Glomerular visceral epithelial cell (primary cell): ENCODE measurements at regions not wholly inside any gene's neighbourhood (a gene's known extent, or its start where the extent isn't known, plus 50 kb on each side); places are given as distances from the start of the nearest gene placed in this dataset.
A peak's percentile ranks its signal among the peaks of the same experiment; 100 is the strongest.
"Not testable (repeated sequence)": the region's sequence is repeated elsewhere in the genome, so short reads cannot be mapped to it uniquely, and the experiment has no call there.

Experiments used
- DNase-seq: peaks from one replicate; pipeline ENCODE4 v3.0.0-alpha.2; 2016; ENCODE audit errors: extremely low spot score

DNA sequence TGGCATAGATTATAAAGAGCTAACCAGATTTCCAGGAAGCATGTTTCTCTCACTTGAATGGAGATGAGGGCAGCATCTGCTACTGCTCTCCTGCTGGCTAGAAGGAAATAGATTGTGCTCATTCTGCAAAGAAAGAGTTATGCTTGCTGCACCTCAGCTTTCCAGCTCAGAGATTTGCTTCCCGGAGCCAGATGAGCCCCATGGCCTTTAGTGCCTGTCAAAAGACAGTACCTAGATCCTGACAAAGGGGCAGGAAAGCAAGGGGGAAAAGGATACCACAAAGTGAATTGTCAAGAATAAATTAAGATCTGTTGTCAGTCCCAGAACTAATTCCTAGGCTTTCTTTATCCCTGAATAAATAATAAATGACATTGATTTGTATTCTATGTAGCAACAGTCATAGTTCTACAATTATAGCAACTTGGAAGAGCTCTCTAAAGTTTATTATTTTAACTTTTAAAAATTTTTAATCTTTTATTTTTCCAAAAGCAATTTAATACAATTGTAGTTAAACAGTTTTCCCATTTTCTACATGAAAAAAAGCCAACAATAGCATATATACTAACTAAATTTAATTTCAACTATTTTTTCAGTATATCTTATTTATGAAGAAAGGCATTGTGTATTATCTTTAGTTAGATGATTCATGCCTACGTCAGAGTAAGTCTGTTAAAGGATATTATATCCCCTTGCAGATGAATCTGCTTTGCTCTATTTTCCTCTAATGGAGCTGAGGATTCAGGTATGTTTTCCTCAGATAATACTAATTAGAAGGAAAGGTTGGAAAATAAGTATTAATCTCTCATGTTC, 306.1 kb upstream of the DDI1 start:
- DNase-seq: no peak

GRCh38 chr11:103731670-103732069, 304.8 kb upstream of the DDI1 start:
- DNase-seq: no peak

- no peak for DNase-seq
Observed at GRCh38 chr11:103733889-103734288, 302.6 kb upstream of the DDI1 start.

DNA sequence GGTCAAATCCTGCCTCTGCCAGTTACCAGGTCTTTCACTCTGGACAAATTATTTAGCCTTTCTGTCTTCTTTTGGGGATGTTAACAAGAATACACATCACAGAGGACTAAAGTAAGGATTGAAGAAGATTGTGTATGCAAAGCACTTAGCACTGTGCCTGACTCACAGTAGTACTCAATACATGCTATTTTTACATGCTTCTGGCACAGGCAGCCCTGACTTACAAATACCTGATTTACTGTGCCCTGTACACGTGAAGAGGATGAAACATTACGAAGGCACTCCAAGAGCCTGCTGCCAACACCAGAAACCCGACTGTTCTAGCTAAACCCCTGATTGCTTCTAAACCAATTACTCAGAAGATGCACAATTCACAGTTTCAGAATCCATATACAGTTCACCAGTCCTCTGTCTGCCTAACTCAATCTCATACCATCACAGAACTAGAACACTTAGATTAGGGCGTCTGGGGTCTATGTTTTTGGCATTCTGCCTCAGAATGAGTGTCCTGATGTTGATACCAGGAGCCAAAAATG, 300.9 kb upstream of the DDI1 start:
- no peak for DNase-seq

GRCh38 chr11:103736315-103737036, 300.0 kb upstream of the DDI1 start:
- DNase-seq: no peak

DNA sequence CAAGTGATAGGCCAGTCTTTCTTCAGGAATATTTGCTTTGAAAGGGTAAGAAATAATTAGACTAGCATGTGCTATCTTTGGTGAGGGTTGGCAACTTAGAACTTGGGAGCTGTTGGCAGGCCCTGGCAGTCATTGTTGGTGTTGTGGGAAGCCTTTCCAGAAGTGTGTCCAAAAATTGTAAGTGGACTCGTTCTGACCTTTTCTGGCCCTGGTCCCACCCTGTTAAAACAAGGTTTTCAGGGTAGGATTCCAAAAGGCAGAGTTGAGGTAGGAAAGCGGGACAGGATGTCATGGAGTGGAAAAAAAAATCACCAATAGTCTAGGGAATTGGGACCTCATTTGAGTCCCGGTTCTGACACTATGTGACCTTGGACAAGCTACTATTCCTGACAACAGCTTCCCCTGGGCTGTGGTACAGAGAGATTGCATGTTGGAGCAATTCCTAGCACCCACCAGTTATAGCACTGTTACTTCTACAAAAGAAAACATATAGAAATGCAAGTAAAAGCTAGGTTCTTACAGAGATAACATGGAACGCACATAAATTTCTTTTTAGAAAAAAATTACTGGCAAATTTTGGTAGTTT, 299.3 kb upstream of the DDI1 start:
- DNase-seq: no peak

DNA sequence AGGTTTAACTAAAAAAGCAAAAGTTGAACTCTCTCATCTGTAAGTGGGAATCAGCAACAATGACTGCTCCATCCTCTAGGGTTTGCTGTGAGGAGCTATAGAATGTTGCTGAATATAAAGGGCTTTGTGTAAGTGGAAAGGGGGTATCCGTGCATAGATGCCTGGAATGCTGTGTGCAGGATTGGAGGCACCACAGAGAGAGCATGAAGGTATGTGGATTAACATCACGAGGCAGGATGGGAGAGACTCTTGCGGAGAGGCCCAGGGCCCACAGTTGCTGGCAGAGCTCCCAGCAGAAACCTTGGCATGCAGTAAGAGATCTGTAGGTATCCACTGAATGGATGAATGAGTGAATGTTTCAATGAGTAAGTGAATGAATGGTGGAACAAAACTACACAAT, 298.7 kb upstream of the DDI1 start:
- no peak for DNase-seq

- DNase-seq: not testable (repeated sequence)
Observed at GRCh38 chr11:103739074-103739796, 297.2 kb upstream of the DDI1 start.

DNA sequence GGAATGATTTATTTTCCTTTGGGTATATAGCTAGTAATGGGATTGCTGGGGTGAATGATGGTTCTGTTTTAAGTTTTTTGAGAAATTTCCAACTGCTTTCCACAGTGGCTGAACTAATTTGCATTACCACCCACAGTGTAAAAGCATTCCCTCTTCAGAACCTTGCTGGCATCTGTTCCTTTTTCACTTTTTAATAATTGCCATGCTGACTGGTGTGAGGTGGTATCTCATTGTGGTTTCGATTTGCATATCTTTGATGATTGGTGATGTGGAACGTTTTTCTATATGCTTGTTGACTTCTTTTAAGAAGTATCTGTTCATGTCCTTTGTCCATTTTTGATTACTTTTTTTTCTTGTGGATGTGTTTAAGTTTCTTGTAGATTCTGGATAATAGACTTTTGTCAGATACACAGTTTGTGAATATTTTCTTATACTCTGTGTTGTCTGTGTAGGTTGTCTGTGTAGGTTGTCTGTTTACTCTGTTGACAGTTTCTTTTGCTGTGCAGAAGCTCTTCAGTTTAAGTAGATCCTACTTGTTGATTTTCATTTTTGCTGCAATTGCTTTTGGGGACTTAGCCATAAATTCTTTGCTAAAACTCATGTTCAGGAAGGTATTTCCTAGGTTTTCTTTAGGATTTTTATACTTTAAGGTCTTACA, 291.8 kb upstream of the DDI1 start:
- DNase-seq: no peak

DNA sequence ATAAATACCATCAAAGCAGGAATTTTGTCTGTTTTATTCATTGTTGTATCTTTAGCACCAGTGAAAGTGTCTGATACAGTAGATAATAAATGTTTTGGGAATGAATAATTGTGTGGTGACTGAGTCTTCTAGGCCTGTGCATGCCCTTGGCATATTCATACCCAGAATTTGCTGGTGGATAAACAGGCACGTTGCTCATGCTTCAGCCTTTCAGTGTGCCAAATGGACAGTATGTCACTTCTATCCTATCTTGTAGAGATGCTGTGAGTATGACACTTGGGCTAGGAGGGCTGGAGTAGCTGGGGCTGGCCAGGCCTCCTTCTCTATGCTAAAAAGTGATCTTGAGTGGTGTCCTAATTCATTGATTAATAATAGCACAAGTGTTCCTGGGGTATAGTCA, 287.3 kb upstream of the DDI1 start:
- DNase-seq: no peak

GRCh38 chr11:103768816-103769215, 267.6 kb upstream of the DDI1 start:
- no peak for DNase-seq

GRCh38 chr11:103773059-103773458, 263.4 kb upstream of the DDI1 start:
- DNase-seq: no peak

DNA sequence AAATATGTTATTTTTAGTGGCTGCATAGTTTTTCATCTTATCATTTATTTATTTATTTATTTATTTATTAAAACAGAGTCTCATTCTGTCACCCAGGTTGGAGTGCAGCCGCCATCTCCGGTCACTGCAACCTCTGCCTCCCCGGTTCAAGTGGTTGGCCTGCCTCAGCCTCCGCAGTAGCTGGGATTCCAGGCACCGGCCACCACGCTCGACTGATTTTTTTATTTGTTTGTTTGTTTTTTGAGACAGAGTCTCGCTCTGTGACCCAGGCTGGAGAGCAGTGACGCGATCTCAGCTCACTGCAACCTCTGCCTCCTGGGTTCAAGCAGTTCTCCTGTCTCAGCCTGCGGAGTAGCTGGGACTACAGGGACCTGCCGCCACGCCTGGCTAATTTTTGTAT, 262.9 kb upstream of the DDI1 start:
- DNase-seq: no peak

- DNase-seq: peak; percentile 17
Observed at GRCh38 chr11:103779054-103779453, 257.4 kb upstream of the DDI1 start.

DNA sequence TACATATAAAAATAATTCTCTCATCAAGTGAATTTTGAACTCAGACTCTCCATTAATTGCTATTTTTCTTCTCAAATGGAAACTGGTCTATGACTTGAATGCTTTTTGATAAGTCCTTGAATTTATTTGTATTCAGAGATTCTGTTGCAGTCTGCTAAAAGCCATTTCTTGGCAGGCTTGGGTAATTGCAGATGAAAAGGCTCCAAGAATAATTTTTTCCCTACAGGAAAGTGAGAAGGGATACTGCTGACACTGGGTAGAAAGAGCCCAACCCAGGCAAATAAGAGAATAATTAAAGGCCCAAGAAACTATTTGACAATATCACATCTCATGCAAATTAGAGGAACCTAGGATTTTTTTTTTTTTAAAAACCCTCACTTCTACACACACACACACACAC, 246.5 kb upstream of the DDI1 start:
- no peak for DNase-seq

DNA sequence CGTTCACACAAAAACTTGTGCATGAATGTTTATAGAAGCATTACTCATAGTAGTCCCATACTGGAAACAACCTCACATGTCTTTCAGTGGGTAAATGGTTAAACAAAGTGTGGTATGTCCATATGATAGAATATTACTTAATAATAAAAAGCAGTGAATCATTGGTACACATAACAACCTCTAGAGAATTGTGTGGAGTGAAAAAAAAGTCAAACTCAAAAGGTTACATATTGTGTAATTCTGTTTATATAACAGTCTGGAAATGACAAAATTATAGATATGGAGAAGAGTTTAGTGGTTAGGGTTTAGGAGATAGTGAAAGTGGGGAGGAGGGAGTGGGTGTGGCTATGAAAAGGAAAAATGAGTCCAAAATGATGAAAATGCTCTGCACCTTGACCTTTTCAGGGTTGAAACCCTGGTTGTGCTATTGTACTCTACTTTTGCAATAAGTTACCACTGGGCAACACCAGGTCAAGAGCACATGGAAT, 243.4 kb upstream of the DDI1 start:
- DNase-seq: peak; percentile 13

- DNase-seq: no peak
Observed at GRCh38 chr11:103794262-103794661, 242.2 kb upstream of the DDI1 start.

DNA sequence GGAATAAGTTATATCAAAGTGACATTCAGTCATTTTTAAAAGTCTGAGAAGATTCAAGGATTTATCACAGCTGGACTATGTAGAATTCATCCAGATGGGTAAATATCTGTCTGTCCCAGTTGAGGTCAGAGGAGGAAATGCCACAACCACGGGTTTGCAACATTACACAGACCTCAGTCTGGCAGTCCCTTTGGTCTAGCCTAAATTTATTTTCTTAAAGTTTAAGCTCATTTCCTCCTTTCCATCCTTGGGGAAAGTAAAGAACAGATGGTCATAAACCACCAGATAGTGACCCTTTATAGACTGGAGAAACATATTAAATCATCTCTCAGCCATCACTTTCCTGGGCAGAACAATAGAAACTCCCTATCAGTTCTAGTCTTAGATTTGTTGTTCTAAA, 238.4 kb upstream of the DDI1 start:
- peak; percentile 28 for DNase-seq

GRCh38 chr11:103798446-103798845, 238.0 kb upstream of the DDI1 start:
- DNase-seq: no peak

- DNase-seq: no peak
Observed at GRCh38 chr11:103800406-103801114, 235.9 kb upstream of the DDI1 start.

- DNase-seq: peak; percentile 58
Observed at GRCh38 chr11:103803062-103803461, 233.4 kb upstream of the DDI1 start.
